Mucosa of rectum (tissue), 2 donors: ENCODE measurements at regions not wholly inside any gene's neighbourhood (a gene's known extent, or its start where the extent isn't known, plus 50 kb on each side); places are given as distances from the start of the nearest gene placed in this dataset.
"Not testable (repeated sequence)": the region's sequence is repeated elsewhere in the genome, so short reads cannot be mapped to it uniquely, and the experiment has no call there.

Source experiments
- H3K27ac ChIP-seq, 2 donors: one replicate each; pipeline ENCODE4 v1.7.0; 2013; ENCODE audit warnings: inconsistent platforms in 2 of 2, low read depth in 2 of 2, low read length in 2 of 2
- H3K27me3 ChIP-seq, 2 donors: one replicate each; pipeline ENCODE4 v1.7.0; 2013; ENCODE audit warnings: low read length in 2 of 2; ENCODE audit not compliant: control insufficient read depth in 2 of 2, insufficient read depth in 2 of 2
- H3K36me3 ChIP-seq, 2 donors: one replicate each; pipeline ENCODE4 v1.7.0; 2013; ENCODE audit warnings: low read length in 2 of 2; ENCODE audit not compliant: control insufficient read depth in 2 of 2, insufficient read depth in 2 of 2
- H3K4me1 ChIP-seq, 2 donors: one replicate each; pipeline ENCODE4 v1.7.0; 2013; ENCODE audit warnings: low read length in 2 of 2, mild to moderate bottlenecking in 1 of 2; ENCODE audit not compliant: control insufficient read depth in 2 of 2, insufficient read depth in 2 of 2
- H3K4me3 ChIP-seq, 2 donors: one replicate each; pipeline ENCODE4 v1.7.0; 2013; ENCODE audit warnings: low read length in 2 of 2
- H3K9ac ChIP-seq, 2 donors: one replicate each; pipeline ENCODE4 v1.7.0; 2013; ENCODE audit warnings: low read length in 2 of 2, low read depth in 1 of 2, mild to moderate bottlenecking in 1 of 2
- H3K9me3 ChIP-seq, 2 donors: one replicate each; pipeline ENCODE4 v1.7.0; 2013; ENCODE audit warnings: low read length in 2 of 2; ENCODE audit not compliant: control insufficient read depth in 2 of 2
- donor health status: healthy.
- donor health status: Normal muscosa, but diverticular disease.

DNA sequence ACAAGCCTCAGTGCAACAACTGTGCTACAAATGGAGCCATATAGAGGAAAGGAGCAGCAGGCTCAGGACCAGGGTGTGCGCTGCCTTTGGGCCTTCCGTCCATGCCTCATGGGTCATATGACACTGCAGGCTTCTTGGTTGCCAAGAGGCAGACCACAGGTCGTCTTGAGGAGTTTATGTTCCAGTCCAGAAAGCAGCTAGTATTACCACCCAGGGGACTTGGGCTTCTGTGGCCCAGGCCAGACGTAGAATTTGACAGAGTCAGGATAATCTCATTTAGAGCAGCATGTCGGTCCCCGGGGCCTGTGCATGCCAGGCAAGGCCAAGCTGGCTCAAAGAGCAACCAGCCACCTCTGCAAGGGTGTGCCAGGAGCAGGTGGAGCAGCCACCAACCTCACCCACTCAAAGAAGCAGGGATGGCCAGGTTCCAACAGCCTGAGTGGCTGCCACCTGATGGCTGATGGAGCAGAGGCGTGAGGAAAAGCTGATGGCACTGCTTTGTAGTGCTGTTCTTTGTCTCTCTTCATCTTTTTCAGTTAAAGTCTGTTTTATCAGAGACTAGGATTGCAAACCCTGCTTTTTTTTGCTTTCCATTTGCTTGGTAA, 109.1 kb downstream of the CCDC74A start:
- H3K27ac ChIP-seq, H3K4me1 ChIP-seq, H3K36me3 ChIP-seq, H3K9ac ChIP-seq, H3K9me3 ChIP-seq, H3K4me3 ChIP-seq, H3K27me3 ChIP-seq: not testable (repeated sequence)

DNA sequence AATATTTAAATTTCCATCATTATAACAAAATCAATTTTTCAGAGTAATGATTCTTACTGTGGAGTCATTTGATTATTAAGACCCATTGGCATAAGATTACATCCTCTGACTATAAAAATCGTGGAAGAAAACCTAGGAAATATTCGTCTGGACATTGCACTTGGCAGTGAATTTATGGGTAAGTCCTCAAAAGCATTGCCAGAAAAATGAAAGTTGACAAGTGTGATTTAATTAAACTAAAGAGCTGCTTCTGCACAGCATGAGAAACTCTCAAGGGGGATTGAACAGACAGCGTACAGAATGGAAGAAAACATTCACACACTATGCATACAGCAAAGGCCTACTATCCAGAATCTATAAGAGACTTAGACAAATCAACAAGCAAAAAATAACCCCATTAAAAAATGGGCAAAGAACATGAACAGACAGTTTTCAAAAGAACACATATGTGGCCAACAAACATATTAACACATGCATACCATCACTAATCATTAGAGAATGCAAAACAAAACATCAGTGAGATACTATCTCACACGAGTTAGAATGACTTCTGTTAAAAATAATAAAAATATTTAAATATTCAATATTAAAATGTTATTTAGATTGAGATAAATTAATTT, 111.4 kb downstream of the CCDC74A start:
- H3K4me3 ChIP-seq, H3K9ac ChIP-seq, H3K36me3 ChIP-seq, H3K9me3 ChIP-seq, H3K27me3 ChIP-seq, H3K27ac ChIP-seq, H3K4me1 ChIP-seq: not testable (repeated sequence)

DNA sequence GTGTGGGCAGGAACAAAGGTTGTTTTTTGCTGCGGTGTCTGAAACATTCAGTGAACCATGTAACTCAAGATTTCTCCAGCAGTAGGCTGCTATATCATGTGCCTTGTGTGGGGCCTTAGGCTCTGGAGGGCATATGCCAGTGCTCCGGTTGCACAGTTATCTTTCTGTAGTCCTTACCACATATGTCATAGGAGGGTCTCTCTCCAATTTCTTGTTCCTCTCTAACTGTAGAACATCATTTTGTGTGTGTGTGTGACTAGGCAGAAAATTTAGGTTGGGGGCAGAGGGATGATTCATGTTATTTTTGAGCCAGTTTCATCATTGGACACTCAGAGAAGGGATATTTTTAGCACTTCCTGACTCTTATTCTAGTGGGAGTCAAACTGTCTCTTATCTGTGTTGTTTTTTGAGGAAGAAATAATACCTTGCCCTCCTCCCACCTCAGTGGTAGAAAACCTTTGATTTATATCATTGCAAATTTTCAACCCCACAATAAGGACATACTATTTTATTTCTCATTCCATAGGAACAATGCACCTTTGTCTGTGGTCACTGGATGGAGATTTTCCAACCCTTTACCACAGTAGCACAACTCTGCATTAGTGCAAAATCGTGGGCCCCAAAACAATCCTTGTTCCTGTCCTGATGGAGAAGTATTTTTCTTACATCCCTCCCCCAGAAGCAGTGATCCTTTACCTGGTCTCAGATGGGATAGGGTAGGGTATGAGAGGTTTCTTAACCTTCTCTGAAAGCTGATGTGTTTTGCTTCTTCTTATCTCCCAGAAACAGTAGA, 113.9 kb downstream of the CCDC74A start:
- Histone ChIP-seq H3K4me1 (no peaks in the 10 kb centered on the region), H3K36me3 (no peaks in the 10 kb centered on the region), H3K27ac (no peak overlapping the region), H3K9ac (no peak overlapping the region), H3K27me3 (peaks cover 2 to 5% of the 10 kb centered on the region in 2 donors), H3K4me3 (no peak overlapping the region), H3K9me3 (no peaks in the 10 kb centered on the region)

DNA sequence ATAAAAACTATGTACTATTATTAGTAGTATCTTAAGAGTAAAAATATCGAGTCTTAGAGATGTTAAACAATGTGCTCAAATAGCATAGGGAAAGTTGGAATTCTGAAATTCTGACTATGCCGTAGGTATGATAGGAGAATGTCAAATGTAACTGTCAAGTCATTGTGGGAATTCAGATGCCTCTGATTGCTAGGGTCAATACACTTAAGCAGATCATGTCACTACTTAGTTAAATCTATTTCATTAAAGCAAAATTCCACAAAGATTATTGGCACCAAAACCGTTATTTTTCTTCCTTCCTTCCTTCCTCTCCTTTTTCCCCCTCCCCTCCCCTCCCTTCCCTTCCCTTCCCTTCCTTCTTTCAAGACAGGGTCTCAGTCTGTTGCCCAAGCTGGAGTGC, 115.5 kb downstream of the CCDC74A start:
- not testable (repeated sequence) for H3K27ac ChIP-seq

DNA sequence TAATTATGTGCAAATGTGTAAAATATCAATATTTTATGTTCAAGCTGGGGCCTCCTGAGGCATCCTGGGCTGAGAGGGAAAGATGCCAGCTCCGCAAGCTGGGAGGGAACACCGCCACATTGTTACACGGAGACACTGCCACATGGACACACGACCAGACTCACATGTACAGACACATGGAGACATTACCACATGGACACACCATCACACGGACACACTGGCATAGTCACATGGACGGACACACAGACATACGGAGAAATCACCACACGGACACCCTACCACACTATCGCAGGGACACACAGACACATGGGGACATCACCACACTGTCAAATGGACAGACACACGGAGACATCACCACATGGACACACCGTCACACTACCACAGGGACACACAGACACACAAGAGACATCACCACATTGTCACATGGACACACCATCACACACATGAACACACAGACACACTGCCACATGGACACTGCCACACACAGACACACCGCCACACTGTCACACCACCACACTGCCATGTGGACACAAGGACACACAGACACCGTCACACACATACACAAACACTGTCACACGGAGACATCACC, 117.6 kb downstream of the CCDC74A start:
- Histone ChIP-seq H3K9me3 (no peaks in the 10 kb centered on the region), H3K4me3 (no peak overlapping the region), H3K9ac (no peak overlapping the region), H3K4me1 (no peaks in the 10 kb centered on the region), H3K27me3 (peaks cover 2 to 5% of the 10 kb centered on the region in 2 donors), H3K36me3 (no peaks in the 10 kb centered on the region), H3K27ac (no peak overlapping the region)

More for the DNA sequence above, 115.5 kb downstream of the CCDC74A start:
- not testable (repeated sequence) for H3K9ac ChIP-seq, H3K27me3 ChIP-seq, H3K9me3 ChIP-seq, H3K4me1 ChIP-seq, H3K4me3 ChIP-seq, H3K36me3 ChIP-seq

DNA sequence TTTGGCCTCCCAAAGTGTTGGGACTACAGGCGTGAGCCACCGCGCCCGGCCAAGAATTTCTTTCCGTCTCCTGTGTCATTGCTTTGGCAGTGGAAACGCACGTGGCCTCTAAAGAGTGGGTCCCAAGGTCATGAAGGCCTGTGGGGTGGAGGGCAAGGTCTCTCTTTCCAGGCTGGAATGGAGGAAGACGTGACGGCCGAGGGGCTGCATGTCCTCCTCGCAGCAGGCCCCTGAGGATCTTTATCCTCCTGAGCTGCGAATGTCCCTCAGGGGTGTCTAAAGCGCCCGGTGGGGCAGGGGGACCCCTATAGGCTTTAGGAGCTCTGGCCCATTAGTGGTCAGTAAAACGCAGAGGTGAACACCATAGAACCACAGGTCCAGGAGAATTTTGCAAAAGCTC, 118.5 kb downstream of the CCDC74A start:
- not testable (repeated sequence) for H3K9me3 ChIP-seq, H3K9ac ChIP-seq, H3K27me3 ChIP-seq, H3K4me1 ChIP-seq, H3K36me3 ChIP-seq, H3K4me3 ChIP-seq, H3K27ac ChIP-seq

DNA sequence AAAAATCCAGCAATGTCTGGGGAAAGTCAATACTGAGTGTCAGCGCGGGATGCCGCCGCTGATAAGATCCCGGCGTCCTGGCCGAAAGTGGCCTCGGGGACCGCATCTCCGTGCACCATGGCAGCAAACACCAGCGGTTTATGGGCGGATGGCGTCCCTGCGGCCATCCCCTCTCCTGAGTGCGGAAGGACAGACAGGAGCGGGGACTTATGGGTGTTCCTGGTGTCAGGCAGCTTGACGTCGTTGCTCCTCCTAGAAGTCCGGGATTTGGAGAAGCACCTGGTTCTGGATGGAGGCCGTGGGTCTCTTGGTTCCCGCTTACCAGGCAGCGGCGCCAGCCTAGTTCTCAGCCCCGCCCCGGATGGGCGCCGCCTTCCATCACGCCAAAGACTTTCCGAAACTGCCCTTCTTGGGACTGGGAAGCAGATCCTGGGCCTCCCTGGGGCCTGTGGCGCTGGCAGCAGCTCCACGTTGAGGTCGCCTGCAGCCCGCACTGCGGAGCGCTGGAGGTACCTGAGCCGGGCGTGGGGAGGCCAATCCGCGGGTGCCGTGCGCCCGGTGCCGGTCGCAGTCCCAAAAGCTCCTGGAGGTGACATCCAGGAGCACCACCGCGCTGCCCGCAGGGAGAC, 119.1 kb downstream of the CCDC74A start:
- H3K9ac ChIP-seq: no peak overlapping the region
- H3K27me3 ChIP-seq: peaks cover 2 to 5% of the 10 kb centered on the region in 2 donors
- H3K4me1 ChIP-seq: no peaks in the 10 kb centered on the region
- no peak overlapping the region for H3K27ac ChIP-seq
- no peaks in the 10 kb centered on the region for H3K36me3 ChIP-seq
- H3K4me3 ChIP-seq: no peak overlapping the region
- H3K9me3 ChIP-seq: no peaks in the 10 kb centered on the region

DNA sequence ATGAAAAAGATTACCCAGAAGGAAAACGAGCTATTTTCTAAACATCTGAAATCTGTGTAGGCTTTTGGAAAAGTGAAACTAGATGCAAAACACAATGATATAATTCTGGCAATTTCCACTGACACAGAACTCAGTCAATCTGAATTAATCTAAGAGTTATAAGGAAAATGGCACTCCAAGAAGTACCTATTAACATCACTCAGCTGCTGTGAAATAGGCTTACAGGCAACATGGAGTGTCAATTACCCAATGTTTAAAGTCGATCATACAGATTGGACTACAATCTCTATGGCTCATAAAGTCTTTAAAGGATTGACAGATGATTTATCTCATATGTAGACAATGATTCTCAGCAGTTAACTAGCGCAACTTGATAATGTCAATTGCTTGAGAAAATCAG, 120.9 kb downstream of the CCDC74A start:
- H3K9me3 ChIP-seq, H3K36me3 ChIP-seq, H3K9ac ChIP-seq, H3K27me3 ChIP-seq, H3K4me1 ChIP-seq, H3K4me3 ChIP-seq, H3K27ac ChIP-seq: not testable (repeated sequence)

DNA sequence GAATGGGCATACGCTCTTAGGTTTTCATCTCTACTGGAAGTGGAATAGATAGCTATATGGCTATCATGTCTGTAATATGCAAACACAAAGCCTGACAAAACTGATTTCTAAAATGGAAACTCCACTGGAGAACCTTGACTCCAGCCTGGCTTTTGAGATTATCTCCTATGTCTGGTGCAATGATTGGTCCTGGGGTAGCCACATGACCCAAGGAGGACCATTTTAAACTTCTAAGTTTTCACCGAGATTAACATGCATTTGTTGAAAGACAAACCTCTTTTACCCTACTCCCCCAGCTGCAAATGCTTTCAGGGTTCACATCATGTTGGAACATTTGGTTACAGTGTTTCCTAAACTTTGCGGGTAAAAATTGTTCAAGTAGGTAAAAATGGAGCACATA, 124.6 kb downstream of the CCDC74A start:
- not testable (repeated sequence) for H3K9me3 ChIP-seq, H3K36me3 ChIP-seq, H3K4me3 ChIP-seq, H3K27ac ChIP-seq, H3K4me1 ChIP-seq, H3K27me3 ChIP-seq, H3K9ac ChIP-seq

DNA sequence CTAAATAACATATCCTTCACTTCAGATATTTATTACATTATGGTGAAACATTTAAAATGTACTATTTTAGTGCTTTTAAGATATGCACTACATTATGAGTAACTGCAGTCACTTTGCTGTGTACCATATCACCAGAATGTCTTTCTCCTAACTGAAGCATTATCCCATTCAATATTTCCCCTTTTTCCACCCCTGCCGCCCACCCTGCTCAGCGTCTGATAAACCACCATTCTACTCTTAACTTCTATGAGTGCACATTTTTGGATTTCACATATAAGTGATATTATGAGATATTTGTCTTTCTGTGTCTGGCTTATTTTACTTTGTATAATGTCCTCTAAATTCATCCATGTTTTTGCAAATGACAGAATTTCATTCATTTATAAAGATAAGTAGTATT, 126.4 kb downstream of the CCDC74A start:
- not testable (repeated sequence) for H3K27me3 ChIP-seq, H3K4me1 ChIP-seq, H3K4me3 ChIP-seq, H3K9me3 ChIP-seq, H3K27ac ChIP-seq, H3K36me3 ChIP-seq, H3K9ac ChIP-seq
